A673 (cell line): ENCODE measurements at regions not wholly inside any gene's neighbourhood (a gene's known extent, or its start where the extent isn't known, plus 50 kb on each side); places are given as distances from the start of the nearest gene placed in this dataset.

Source experiments
- CTCF ChIP-seq: fragments of 300-800, 200-600 bp; sonication (generic); conservative IDR thresholded peaks from 2 replicates; pipeline ENCODE4 v1.5.1; 2017; ENCODE audit warnings: low read depth, mild to moderate bottlenecking, antibody characterized with exemption, low read length, moderate library complexity, mixed read lengths
- EZH2 ChIP-seq: fragments of 200-600 bp; sonication (generic); IDR thresholded peaks from 2 replicates; pipeline ENCODE4 v1.6.1; 2017; ENCODE audit warnings: borderline replicate concordance, low read depth, mild to moderate bottlenecking, mixed read lengths, antibody characterized with exemption, low read length; ENCODE audit not compliant: poor library complexity, severe bottlenecking

GRCh38 chr4:14767142-14767541 is 235.1 kb upstream of the CPEB2 start:
- TF ChIP-seq CTCF (no peak), EZH2 (no peak)
